ENCODE measurements at regions not wholly inside any gene's neighbourhood (a gene's known extent, or its start where the extent isn't known, plus 50 kb on each side); places are given as distances from the start of the nearest gene placed in this dataset.
A peak's percentile ranks its signal among the peaks of the same experiment; 100 is the strongest.

- DNase-seq: no peak
These were observed 1312.0 kb upstream of the WWC1 start for GRCh38 chr5:166979307-166979895.

DNA sequence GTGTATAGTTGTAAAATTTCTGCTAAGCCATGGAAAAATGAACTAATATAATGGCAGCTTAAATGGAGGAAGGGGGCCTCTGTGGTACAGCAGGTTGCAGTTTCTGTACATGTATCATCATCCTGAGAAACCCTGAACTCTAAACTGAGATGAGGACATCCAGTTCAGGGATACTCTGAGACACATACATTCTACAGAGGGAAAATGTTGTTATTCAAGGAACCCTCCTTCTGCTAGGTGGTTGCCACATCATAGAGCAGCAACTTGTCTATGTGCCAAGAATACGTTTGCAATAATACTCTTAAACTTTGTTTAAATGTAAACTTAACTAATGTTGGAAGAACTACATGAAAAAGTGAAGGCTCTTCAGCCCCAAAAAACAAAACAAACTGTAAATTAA is 1310.8 kb upstream of the WWC1 start:
- DNase-seq: no peak

- DNase-seq: no peak
These were observed 1309.2 kb upstream of the WWC1 start for GRCh38 chr5:166982226-166982625.

DNA sequence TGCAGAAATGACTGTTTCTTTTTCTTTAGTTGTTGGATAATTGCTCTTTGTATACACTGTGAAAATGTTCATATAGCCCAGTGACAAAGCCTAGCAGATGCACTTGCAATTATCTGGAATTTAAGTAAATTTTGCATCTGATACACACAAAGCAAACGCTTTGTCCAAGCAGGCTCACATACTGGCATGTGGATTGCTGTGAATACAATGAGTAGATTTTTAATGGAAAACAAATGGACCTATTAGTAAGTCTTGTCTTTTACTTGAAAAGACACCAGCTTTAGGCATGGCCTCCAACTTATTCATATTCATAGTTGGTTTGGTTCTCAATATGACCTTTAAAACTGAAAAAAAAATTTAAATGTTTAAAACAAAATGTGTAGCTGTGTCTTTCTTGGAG is 1299.8 kb upstream of the WWC1 start:
- no peak for DNase-seq

DNA sequence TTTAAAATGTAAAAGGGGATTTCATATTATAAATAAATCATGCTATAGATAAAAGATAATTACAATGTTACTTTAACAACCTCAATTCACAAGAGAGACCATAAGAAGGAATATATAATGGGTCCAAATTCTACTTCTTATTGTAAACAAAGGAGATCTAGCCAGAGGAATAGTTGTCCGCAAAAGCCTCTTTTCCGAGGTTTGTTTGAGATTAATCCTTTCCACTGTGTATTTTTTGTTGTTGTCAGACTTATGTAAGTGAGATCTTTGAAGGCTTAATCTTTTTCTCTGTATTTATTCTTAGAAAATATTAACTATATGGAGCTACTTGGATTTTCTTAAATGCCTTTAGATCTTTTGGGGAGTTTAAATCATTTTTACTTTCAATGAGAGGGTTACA is 1299.3 kb upstream of the WWC1 start:
- no peak for DNase-seq

DNA sequence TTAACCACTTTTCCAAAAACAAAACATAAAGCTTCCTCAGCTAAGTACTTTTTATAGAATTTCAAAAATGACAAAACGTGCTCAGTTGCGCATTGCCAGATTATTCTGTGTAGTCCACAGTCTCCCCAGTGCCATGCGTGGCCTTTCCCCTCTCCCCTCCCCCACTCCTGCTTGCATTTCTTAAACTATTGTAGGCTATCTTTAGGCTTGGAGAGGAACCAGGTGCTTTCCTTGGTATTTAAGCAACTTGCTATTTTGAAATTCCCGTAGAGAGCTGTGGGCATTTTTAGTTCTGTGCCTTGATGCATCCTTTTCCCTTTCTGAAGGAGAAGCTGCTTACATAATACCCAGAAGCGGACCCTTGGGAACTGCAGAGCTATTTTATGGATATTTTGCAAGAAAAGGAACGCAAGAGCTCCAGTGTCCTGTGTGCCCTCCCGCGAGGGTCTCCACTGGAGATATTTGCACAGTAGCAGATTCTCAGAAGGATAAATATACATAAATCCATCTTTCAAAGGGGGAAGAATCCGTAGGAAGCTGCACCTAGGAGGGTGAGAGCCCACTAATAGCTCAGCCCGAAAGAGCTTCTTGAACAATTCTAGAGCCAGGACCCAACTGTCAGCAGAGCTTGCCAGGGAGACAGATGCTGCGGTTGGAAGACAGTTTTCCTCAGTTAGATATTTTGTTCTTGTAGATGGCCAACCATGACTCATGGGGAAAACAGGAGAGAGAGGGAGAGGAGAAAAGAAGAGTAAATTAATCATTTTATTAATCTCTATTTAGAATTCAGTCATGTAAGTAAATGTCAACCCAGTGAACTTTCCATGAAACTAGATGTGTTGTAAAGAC is 1298.3 kb upstream of the WWC1 start:
- DNase-seq: no peak

- DNase-seq: no peak
These were observed 1297.2 kb upstream of the WWC1 start for GRCh38 chr5:166994226-166994625.

DNA sequence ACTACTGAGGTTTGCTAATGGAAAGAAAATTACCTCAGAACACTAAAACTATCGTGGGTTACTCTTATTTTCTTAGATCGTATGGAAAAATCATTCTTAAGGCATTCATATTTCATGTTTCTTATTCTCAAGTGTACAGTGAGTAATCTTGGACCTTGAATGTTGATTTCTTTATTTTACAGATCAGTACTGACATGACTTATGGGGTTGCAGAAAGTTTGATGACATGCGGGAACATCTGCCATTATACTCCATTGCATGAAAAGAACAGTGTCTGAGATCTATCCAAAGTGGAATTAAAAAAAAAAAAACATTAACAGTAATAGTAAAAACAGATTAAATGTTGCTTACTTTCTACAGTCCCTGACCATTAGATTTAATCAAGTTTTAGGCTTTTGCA is 1290.2 kb upstream of the WWC1 start:
- DNase-seq: no peak

DNA sequence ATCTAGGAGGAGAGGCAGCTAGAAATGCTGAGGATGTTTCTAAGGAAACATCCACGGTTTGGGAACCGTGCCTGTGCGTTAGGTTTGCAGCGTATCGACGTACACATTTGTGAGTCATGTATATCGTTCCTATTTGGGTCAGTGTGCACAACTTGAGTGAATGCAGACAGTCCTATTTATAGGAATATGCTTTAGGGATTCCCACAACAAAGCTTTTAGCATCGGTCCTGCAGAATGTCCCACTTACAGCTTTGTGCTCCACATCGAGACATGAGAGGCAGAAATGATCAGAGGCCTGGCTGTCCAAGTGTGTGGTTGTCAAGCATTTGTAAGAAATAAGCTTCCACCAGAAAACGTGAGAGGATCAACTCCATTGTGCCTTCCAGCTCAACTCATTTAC is 1282.7 kb upstream of the WWC1 start:
- DNase-seq: no peak

GRCh38 chr5:167011196-167011595 is 1280.2 kb upstream of the WWC1 start:
- DNase-seq: no peak

DNA sequence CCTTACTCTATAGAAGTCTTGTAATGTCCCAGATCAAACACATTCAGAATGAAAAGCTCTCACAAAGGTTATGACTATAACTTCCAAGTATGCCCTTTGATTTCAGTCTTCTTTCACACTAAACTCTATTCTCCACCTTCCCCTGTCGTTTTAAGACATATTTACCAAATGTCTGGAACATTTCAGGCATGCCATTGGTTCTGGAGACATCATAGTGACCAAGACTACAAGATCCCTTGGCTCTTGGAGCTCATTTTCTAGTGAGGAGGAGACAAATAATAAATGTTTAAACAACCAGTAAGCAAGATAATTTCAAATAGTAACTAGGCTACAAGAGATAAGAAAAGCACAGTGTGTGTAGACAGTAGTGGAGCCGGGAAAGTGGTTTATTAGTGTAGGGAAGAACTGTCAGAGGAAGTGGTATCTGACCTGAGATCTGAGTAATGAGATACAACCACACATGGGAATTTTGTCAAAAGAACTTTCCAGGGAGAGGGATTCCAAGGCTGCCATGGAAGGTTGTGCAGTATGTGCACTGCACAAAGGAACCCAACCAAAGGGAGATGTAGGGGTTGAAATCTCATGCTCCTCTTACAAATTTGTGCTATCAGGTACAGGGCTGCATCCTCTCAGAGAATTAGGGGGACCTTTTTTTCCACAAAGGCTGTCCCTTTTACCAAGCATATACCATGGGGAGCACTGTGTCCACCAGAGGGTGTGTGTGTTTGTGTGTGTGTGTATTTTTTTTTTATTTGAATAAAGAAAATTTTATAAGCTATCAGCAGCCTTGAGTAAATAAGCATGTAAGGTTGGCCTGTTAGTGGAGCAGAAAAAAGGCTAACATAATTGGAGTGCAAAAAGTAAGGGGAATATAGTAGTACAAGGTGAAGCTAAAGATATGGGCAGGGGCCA is 1279.1 kb upstream of the WWC1 start:
- no peak for DNase-seq

DNA sequence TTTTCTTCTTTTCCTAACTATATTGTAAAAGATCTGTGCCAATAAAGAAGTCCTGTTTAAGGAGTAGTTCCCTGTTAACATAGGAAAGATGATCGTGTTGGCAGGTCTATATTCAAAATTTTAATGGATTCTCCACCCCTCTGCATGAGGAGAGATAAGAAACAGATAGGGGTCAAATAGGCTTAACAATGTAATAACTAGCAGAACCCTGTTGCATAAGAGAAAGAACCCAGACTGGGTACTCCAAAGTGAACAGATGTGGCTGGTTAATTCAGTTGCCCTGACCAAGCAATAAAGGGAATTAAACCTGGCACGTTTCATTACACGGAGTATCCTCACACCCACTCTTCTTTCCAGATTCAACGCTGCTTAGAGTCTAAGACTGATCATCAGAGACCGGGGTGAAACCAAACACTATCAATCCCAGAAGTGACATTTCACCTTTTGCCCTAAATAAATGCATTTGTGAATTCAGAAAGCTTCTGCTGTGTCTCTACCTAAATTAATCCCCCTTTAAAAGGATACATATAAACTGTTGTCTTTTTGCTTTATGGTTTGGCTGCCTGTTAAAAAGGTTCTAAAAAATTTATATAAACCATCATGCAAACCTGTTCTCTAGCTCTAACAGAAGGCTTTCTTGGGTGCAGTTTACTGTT is 1276.9 kb upstream of the WWC1 start:
- no peak for DNase-seq

GRCh38 chr5:167020418-167020817 is 1271.0 kb upstream of the WWC1 start:
- DNase-seq: no peak

DNA sequence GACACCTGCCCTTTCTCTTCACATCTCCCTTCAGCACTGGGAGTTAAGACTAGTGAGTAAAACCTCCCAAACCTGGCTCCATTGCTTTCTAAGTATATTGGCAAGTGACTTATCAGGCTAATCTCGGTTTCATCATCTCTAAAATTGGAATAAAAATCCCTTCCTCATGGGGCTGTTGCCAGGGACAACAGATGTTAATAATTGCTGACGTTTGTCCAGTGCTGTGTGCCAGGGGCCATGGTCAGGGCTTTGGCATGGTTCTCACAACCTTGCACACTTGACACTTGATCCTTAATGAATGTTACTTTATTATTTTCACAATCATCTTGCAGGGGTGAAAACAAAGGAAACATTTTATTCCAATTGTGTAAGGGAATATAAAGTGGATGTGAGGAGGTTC is 1262.0 kb upstream of the WWC1 start:
- DNase-seq: no peak

DNA sequence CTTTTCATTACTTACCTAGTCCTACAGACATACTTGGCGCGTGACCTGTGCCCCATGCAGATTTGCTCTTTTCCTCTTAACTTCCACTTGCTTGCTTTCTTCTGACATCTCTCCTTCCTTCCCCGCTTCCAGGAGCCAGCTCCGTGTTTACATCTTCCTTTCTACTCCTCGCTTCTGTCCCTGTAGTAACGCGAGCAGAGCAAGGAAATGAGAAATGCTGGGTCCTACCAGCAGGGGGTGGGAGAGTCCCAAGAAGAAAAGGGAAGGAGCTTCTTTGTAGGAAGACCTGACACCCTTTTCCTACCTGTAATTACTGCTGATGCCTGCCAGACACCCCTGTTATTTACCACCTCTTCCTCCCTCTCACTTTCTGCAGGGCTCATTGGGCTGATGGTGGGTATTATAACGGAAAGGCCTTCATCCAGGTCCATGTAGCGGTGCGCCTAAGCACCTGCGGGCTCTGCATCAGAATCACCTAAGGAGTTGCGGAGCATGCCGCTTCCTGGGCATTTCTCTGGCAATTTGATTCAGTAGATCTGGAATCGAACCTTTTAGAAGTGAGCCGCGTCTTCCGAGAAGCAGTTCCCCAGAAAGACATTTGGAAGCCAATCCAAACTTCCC is 1260.8 kb upstream of the WWC1 start:
- DNase-seq: no peak

DNA sequence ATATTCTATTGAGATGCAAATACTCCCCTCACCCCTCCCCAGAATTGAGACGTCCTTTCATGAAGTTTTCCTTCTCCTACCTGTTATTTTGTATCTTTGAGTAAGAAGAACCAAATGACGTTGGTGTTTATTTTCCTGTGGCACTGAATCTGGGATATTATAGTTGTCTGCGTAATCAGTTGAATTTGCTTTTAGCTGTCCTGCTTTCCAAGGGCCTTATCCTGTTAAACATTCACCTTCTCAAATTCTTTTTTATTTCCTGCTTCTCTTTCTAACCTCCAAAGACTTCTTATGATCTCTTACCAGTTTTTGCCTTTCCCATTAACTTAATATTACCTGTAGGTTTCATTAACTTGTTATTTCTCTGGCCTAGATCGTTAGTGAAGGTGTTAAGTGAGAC is 1254.9 kb upstream of the WWC1 start:
- no peak for DNase-seq

DNA sequence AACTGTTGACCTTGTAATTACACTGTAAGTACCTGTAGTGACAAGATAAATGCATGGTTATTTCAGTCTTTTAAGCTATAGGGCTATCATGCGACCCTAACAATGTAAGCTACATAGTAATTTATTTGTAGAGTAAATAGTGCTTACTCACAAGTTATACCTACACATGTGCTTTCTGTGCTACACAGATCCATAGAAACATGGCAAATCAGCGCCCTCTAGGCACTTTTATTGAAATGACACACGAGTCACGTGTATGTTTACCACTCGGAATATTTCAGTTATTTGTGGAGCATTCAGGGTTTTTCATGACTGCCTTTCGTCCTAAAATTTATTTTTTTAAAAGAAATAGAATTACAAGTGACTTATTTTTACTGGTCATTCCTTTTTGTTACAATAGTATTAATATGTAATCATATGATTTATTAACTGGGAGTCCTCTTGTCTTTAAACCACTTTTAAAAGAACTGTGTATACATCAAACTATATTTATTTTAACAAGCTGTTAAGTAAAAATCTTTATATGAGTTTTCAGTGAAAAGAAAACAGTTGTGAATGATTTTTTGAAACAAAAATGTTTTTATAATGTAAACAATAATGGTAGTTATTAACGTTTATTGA is 1242.3 kb upstream of the WWC1 start:
- DNase-seq: peak; percentile 45

DNA sequence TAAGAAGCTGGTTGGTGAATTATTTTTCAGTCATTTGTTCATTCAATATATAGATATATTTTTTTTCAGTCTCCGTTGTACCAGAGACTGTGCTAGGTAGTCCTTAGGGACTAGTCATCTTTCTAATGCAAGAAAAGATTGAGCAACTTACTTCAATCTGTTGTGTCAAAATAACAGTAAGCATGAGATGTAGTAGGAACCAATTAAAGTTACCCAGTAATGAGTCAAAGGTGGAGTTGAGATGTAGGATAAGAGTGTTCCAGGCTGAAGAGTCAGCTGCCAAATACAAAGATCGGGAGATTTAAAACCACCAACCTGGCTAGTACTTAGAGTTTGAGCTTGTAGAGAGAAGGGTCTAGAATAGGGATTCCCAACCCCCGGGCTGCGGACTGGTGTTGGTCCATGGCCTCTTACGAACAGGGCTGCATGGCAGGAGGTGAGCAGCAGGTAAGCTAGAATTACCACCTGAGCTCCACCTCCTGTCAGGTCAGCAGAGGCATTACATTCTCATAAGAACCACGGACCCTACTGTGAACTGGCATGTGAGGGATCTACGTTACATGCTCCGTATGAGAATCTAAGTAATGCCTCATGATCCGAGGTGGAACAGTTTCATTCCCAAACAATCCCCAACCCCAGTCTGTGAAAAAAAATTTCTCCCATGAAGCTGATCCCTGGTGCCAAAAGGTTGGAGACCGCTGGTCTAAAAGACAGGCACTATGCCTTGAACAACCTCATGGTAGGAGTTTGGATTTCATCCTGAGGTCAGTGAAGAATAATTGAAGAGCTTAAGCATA is 1241.5 kb upstream of the WWC1 start:
- no peak for DNase-seq

DNA sequence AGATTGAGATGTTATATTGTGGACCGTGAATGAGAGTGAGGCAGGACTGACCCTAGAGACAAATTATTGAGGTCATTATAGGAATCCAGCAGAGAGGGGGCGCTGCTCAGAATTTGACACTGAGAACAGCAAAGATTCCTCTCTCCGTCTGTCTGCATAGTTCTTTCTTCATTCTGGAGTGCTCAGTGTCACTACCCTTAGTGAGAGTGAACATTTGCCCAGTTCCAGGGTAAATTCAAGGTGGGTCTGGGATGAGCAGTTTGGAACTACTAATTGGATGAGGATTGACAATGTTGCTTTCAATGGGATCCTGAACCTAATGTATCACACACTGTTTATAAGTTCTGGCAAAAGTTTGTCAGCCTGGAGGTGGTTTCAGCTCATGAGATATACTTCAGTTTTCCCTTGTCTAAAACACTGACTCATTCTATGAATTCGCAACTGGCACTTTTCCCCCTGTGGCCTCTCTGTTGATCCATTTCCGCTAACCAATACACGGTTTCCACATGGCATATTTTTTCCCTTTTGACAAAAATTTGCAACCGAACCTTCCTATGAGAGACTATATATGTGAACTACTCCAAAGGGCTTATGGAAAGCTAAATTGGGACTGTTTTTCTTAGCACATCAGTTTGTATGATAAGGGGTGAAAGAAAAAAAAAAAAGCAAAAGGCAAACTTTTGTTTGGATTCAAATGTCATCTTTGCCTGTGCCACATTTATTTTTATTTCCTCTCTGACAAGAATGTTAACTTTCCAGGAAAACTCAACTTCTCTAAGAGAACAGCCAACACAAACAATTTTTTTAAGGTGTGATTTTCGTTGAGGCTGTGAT is 1240.7 kb upstream of the WWC1 start:
- no peak for DNase-seq

GRCh38 chr5:167051402-167051768 is 1240.1 kb upstream of the WWC1 start:
- no peak for DNase-seq

DNA sequence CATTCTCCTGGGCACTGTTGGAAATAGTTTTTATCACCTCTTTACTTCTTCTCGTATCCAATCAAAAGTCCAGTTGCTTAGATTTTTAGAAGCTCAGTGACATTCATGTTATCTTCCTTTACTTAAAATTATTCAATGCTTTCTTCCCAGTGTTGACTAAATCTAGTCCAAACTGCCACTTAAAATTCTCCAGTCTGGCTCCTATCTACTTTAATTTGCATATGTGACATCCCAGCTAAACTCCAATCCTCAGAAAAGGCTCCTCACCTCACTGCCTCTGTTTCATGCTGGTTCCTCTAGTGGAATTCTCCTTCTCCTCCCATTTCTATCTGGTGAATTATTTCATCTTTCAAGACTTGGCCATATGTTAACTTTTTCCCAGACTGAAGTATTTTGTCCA is 1238.7 kb upstream of the WWC1 start:
- no peak for DNase-seq

Data from inflammatory macrophage treated with lipopolysaccharide for 4 hours (primary cell).